Type B pancreatic cell (in vitro differentiated cells): ENCODE measurements at regions not wholly inside any gene's neighbourhood (a gene's known extent, or its start where the extent isn't known, plus 50 kb on each side); places are given as distances from the start of the nearest gene placed in this dataset.
"Not testable (repeated sequence)": the region's sequence is repeated elsewhere in the genome, so short reads cannot be mapped to it uniquely, and the experiment has no call there.

Experiments
- DNase-seq: peaks from one replicate; pipeline ENCODE4 v3.0.0; 2021; ENCODE audit warnings: mixed read lengths; ENCODE audit not compliant: unreplicated experiment; ENCODE audit errors: extremely low spot score
- H3K27ac Mint-ChIP-seq: 2 replicates; pipeline ENCODE4 v1.8.0; 2021; ENCODE audit warnings: mild to moderate bottlenecking, mixed read lengths
- H3K27me3 Mint-ChIP-seq: 2 replicates; pipeline ENCODE4 v1.8.0; 2021; ENCODE audit warnings: mixed read lengths
- H3K36me3 Mint-ChIP-seq: 2 replicates; pipeline ENCODE4 v1.8.0; 2021; ENCODE audit warnings: mixed read lengths
- H3K4me1 Mint-ChIP-seq: one replicate; pipeline ENCODE4 v1.8.0; 2021; ENCODE audit warnings: mixed read lengths; ENCODE audit not compliant: unreplicated experiment
- H3K4me3 Mint-ChIP-seq: 2 replicates; pipeline ENCODE4 v1.8.0; 2021; ENCODE audit warnings: mild to moderate bottlenecking, mixed read lengths
- H3K9me3 Mint-ChIP-seq: 2 replicates; pipeline ENCODE4 v1.8.0; 2021; ENCODE audit warnings: mixed read lengths
- TF ChIP-seq, protein P1 (sequence below): fragments of 200-600 bp; sonication (generic); conservative IDR thresholded peaks from 2 replicates; pipeline ENCODE4 v1.5.0; 2021; ENCODE audit warnings: antibody characterized with exemption, mild to moderate bottlenecking

DNA sequence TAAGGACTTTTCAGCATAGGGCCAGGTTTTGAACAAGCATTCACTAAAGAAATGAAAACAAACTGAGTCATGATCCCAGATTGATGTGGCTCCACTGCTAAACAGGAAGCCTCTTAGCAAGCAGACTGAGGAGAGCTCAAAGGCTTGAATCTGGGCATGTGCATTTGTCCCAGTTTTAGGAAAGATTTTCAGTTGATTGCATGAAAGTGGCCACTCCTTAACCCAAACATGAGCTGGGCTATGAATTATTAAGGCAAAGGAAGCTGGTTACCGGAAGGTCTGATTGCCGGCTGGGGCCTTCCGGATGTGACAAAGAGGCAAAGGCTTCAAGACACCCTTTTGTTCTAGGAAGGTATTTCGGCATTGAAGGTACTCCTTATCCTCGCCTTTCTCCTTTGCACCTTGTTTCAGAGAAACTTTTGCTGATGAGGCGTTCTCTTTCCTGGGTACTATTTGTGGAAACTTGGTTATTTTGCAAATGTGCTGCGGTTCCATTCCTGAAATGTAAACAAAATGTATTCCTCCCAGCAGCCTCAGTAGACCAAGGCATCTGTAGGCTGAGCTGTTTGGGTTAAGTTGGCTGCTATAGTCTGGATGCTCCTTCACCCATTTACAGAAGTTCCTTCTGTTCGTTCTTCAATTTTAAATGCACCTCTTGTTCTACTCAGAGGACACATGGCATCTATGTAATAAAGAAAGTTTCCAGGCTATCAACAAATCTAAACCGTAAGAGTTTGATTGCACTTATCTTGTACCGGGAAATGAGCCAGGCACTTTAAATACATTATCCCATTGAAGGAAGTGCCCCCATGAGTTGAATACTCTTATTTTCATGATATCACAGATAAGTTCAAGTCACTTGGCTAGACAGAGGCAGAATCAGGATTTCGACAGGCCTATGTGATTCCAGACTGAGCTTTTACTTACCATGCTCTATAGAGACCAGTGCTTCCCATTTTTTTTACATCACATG is 115.6 kb upstream of the METAP2 start:
- Mint-ChIP-seq H3K36me3 (no peaks in the 10 kb centered on the region), H3K27ac (no peak overlapping the region), H3K27me3 (no peaks in the 10 kb centered on the region), H3K9me3 (no peaks in the 10 kb centered on the region), H3K4me1 (peaks cover 7% of the 10 kb centered on the region), H3K4me3 (no peak overlapping the region)
- DNase-seq, result no peak
- TF ChIP-seq, protein P1, sequence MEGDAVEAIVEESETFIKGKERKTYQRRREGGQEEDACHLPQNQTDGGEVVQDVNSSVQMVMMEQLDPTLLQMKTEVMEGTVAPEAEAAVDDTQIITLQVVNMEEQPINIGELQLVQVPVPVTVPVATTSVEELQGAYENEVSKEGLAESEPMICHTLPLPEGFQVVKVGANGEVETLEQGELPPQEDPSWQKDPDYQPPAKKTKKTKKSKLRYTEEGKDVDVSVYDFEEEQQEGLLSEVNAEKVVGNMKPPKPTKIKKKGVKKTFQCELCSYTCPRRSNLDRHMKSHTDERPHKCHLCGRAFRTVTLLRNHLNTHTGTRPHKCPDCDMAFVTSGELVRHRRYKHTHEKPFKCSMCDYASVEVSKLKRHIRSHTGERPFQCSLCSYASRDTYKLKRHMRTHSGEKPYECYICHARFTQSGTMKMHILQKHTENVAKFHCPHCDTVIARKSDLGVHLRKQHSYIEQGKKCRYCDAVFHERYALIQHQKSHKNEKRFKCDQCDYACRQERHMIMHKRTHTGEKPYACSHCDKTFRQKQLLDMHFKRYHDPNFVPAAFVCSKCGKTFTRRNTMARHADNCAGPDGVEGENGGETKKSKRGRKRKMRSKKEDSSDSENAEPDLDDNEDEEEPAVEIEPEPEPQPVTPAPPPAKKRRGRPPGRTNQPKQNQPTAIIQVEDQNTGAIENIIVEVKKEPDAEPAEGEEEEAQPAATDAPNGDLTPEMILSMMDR, result no peak

DNA sequence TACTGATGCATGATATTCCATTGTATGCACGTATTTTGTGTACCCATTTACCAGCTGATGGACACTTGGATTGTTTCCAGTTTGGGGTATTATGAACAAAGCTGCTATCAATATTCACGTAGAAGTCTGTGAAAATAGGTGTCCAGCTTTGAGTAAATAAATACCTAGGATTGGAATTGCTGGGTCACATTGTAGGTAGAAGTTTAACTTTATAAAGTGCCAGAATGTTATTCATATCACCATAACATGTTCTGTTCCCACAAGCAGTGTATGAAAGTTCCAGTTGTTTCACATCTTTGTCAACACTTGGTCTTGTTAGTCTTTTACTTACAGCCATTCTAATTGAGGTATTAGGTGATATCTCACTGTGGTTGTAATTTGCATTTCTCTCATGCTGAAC is 108.0 kb upstream of the METAP2 start:
- H3K9me3 Mint-ChIP-seq, result no peaks in the 10 kb centered on the region

DNA sequence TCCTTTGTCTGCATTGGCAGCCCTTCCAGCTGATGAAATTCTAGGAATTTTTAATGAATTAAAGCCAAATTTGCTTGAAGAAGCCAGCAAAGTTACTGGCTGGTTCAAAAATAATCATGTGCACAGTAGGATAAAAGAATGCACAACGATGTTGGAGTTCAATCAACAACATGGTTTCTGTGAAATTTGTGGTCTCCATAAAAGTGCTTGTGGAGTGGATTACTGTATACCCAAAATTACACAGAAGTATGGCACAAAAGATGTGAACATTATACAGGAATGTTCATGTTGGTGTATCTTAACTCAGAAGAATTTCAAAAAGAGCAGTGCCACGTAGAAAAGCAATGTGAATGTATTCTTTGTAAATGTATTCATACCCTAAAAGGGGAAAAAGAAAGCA is 105.0 kb upstream of the METAP2 start:
- TF ChIP-seq, protein P1, result no peak
- H3K27me3 Mint-ChIP-seq, result no peaks in the 10 kb centered on the region

More for the DNA sequence above, 108.0 kb upstream of the METAP2 start:
- H3K27ac Mint-ChIP-seq, result no peak overlapping the region
- no peaks in the 10 kb centered on the region for H3K27me3 Mint-ChIP-seq
- DNase-seq, result no peak
- no peak overlapping the region for H3K4me3 Mint-ChIP-seq
- TF ChIP-seq, protein P1, result no peak
- H3K4me1 Mint-ChIP-seq, result no peaks in the 10 kb centered on the region
- no peaks in the 10 kb centered on the region for H3K36me3 Mint-ChIP-seq

DNA sequence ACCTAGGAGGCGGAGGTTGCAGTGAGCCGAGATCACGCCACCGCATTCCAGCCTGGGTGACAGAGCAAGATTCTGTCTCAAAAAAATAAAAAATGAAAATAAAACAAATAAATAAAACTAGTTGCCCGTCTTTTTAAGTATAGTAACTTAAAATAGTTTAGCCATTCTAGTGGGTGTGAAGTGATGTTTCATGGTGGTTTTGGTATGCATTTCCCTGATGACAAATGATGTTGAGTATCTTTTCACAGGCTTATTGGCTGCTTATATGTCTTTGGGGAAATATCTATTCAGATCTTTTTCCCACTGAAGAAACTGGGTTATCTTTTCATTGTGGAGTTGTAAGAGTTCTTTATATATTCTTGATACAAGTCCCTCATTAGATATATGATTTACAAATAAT is 102.4 kb upstream of the METAP2 start:
- Mint-ChIP-seq H3K4me3 (no peak overlapping the region), H3K27me3 (no peaks in the 10 kb centered on the region), H3K9me3 (no peaks in the 10 kb centered on the region), H3K36me3 (no peaks in the 10 kb centered on the region), H3K27ac (no peak overlapping the region), H3K4me1 (no peaks in the 10 kb centered on the region)
- DNase-seq, result no peak
- TF ChIP-seq, protein P1, result no peak

More for the DNA sequence above, 105.0 kb upstream of the METAP2 start:
- Mint-ChIP-seq H3K4me1 (no peaks in the 10 kb centered on the region), H3K9me3 (no peaks in the 10 kb centered on the region), H3K4me3 (no peak overlapping the region), H3K36me3 (no peaks in the 10 kb centered on the region), H3K27ac (no peak overlapping the region)
- no peak for DNase-seq

DNA sequence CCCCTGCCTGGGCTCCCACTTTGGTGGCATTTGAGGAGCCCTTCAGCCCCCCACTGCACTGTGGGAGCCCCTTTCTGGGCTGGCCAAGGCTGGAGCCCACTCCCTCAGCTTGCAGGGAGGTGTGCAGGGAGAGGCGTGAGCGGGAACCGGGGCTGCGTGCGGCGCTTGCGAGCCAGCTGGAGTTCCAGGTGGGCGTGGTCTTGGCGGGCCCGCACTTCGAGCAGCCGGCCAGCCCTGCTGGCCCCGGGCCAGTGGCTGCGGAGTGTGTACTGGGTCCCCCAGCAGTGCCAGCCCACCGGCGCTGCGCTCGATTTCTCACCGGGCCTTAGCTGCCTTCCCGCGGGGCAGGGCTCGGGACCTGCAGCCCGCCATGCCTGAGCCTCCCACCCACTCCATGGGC is 94.5 kb upstream of the METAP2 start:
- not testable (repeated sequence) for H3K27ac Mint-ChIP-seq, H3K4me3 Mint-ChIP-seq, H3K36me3 Mint-ChIP-seq, H3K4me1 Mint-ChIP-seq, H3K9me3 Mint-ChIP-seq, DNase-seq, H3K27me3 Mint-ChIP-seq

DNA sequence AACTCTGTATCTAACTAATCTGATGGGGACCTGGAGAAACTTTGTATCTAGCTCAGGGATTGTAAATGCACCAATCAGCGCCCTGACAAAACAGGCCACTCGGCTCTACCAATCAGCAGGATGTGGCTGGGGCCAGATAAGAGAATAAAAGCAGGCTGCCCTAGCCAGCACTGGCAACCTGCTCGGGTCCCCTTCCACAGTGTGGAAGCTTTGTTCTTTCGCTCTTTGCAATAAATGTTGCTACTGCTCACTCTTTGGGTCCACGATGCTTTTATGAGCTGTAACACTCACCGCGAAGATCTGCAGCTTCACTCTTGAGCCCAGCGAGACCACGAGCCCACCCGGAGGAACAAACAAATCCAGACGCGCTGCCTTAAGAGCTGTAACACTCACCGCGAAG is 93.6 kb upstream of the METAP2 start:
- not testable (repeated sequence) for H3K27ac Mint-ChIP-seq, H3K9me3 Mint-ChIP-seq

More for the DNA sequence above, 93.6 kb upstream of the METAP2 start:
- not testable (repeated sequence) for DNase-seq, H3K27me3 Mint-ChIP-seq, H3K36me3 Mint-ChIP-seq, H3K4me3 Mint-ChIP-seq, H3K4me1 Mint-ChIP-seq
